Liver (tissue), 8 donors: ENCODE measurements at regions not wholly inside any gene's neighbourhood (a gene's known extent, or its start where the extent isn't known, plus 50 kb on each side); places are given as distances from the start of the nearest gene placed in this dataset.

Experiments used
- DNase-seq: peaks from one replicate; pipeline ENCODE4 v3.0.0-alpha.2; 2017; ENCODE audit warnings: low spot score
- H3K27ac ChIP-seq, 2 donors: one replicate each; pipeline ENCODE4 v1.7.0; 2013; ENCODE audit warnings: inconsistent platforms in 2 of 2, low read length in 2 of 2, control low read depth in 1 of 2, low read depth in 1 of 2, mild to moderate bottlenecking in 1 of 2
- H3K27me3 ChIP-seq, 4 donors: one replicate each; pipeline versions ENCODE4 v1.6.1 to v1.7.0; 2013; ENCODE audit warnings: low read length in 3 of 4, inconsistent platforms in 1 of 4, mild to moderate bottlenecking in 1 of 4, moderate library complexity in 1 of 4; ENCODE audit not compliant: control insufficient read depth in 4 of 4, insufficient read depth in 4 of 4
- H3K36me3 ChIP-seq, 4 donors: one replicate each; pipeline versions ENCODE4 v1.6.1 to v1.7.0; 2013; ENCODE audit warnings: low read length in 3 of 4, mild to moderate bottlenecking in 3 of 4, low read depth in 1 of 4, moderate library complexity in 1 of 4; ENCODE audit not compliant: control insufficient read depth in 4 of 4, insufficient read depth in 3 of 4
- H3K4me1 ChIP-seq, 4 donors: one replicate each; pipeline versions ENCODE4 v1.6.1 to v1.7.0; 2013; ENCODE audit warnings: low read length in 3 of 4, mild to moderate bottlenecking in 3 of 4, moderate library complexity in 1 of 4; ENCODE audit not compliant: control insufficient read depth in 4 of 4, insufficient read depth in 4 of 4
- H3K4me3 ChIP-seq, 3 donors: one replicate each; pipeline versions ENCODE4 v1.6.1 to v1.7.0; 2013; ENCODE audit warnings: low read length in 3 of 3, control low read depth in 1 of 3, low read depth in 1 of 3, mild to moderate bottlenecking in 1 of 3
- H3K9ac ChIP-seq, 2 donors: one replicate each; pipeline ENCODE4 v1.7.0; 2013; ENCODE audit warnings: low read length in 2 of 2, mild to moderate bottlenecking in 2 of 2, moderate library complexity in 2 of 2, control low read depth in 1 of 2, low read depth in 1 of 2
- H3K9me3 ChIP-seq, 4 donors: one replicate each; pipeline versions ENCODE4 v1.6.1 to v1.7.0; 2013; ENCODE audit warnings: low read length in 3 of 4; ENCODE audit not compliant: control insufficient read depth in 4 of 4
- ATF3 ChIP-seq: IDR thresholded peaks from 2 replicates; pipeline ENCODE4 v1.6.1; 2016; ENCODE audit warnings: antibody characterized with exemption
- CTCF ChIP-seq: fragments of 150-350 bp; IDR thresholded peaks from 2 replicates; pipeline ENCODE4 v1.5.1; 2017; ENCODE audit warnings: improper control_type of control experiment, low read depth, low read length; ENCODE audit not compliant: missing input control
- EGR1 ChIP-seq, 2 donors: IDR thresholded peaks; 2 replicates each; pipeline ENCODE4 v1.6.1; 2016 to 2018; ENCODE audit warnings: antibody characterized with exemption in 2 of 2, low read depth in 2 of 2
- FOXA1 ChIP-seq: IDR thresholded peaks from 2 replicates; pipeline ENCODE4 v1.6.1; 2016; ENCODE audit warnings: antibody characterized with exemption
- FOXA2 ChIP-seq: IDR thresholded peaks from 2 replicates; pipeline ENCODE4 v1.6.1; 2016; ENCODE audit warnings: antibody characterized with exemption
- GABPA ChIP-seq, 2 donors: IDR thresholded peaks in 1 of 2; conservative IDR thresholded peaks in 1 of 2; 2 replicates each; pipeline ENCODE4 v1.6.1; 2016; ENCODE audit warnings: antibody characterized with exemption in 2 of 2, mild to moderate bottlenecking in 1 of 2, moderate library complexity in 1 of 2
- HNF4A ChIP-seq, 2 donors: conservative IDR thresholded peaks; 2 replicates each; pipeline ENCODE4 v1.6.1; 2016; ENCODE audit warnings: antibody characterized with exemption in 2 of 2, mild to moderate bottlenecking in 2 of 2
- HNF4G ChIP-seq: IDR thresholded peaks from 2 replicates; pipeline ENCODE4 v1.6.1; 2016; ENCODE audit warnings: antibody characterized with exemption
- JUND ChIP-seq, 2 donors: IDR thresholded peaks; 2 replicates each; pipeline ENCODE4 v1.6.1; 2016; ENCODE audit warnings: antibody characterized with exemption in 2 of 2
- NR2F2 ChIP-seq: IDR thresholded peaks from 2 replicates; pipeline ENCODE4 v1.6.1; 2016; ENCODE audit warnings: antibody characterized with exemption
- RAD21 ChIP-seq, 2 donors: IDR thresholded peaks; 2 replicates each; pipeline ENCODE4 v1.6.1; 2016; ENCODE audit warnings: antibody characterized with exemption in 2 of 2, mild to moderate bottlenecking in 2 of 2
- REST ChIP-seq: IDR thresholded peaks from 2 replicates; pipeline ENCODE4 v1.6.1; 2016; ENCODE audit warnings: antibody characterized with exemption, mild to moderate bottlenecking
- RXRA ChIP-seq, 2 donors: IDR thresholded peaks; 2 replicates each; pipeline ENCODE4 v1.6.1; 2017 to 2018; ENCODE audit warnings: antibody characterized with exemption in 2 of 2, mild to moderate bottlenecking in 1 of 2
- SP1 ChIP-seq: IDR thresholded peaks from 2 replicates; pipeline ENCODE4 v1.6.1; 2018; ENCODE audit warnings: antibody characterized with exemption, mild to moderate bottlenecking
- TAF1 ChIP-seq: conservative IDR thresholded peaks from 2 replicates; pipeline ENCODE4 v1.6.1; 2016; ENCODE audit warnings: antibody characterized with exemption, mild to moderate bottlenecking
- YY1 ChIP-seq: IDR thresholded peaks from 2 replicates; pipeline ENCODE4 v1.6.1; 2016; ENCODE audit warnings: antibody characterized with exemption, mild to moderate bottlenecking
- ZBTB33 ChIP-seq: IDR thresholded peaks from 2 replicates; pipeline ENCODE4 v1.6.1; 2016; ENCODE audit warnings: antibody characterized with exemption
- WGBS: extraction: QIAGEN DNeasy Blood & Tissue Kit; methylation state at CpG from one replicate; pipeline ENCODE4 v1.1.7; 2013; 5-methylcytosine and 5-hydroxymethylcytosine counted together
- donor health status: healthy.
- donor health status: healthy.
- donor health status: healthy.
- donor health status: healthy.
- donor health status: healthy.

- Histone ChIP-seq H3K27ac (no peak overlapping the region), H3K4me3 (no peak overlapping the region), H3K9me3 (no peaks in the 10 kb centered on the region), H3K9ac (no peak overlapping the region), H3K27me3 (no peaks in the 10 kb centered on the region), H3K36me3 (no peaks in the 10 kb centered on the region), H3K4me1 (no peaks in the 10 kb centered on the region)
- DNase-seq, result no peak
- no peak for TF ChIP-seq SP1
- TF ChIP-seq EGR1 (IDR thresholded peaks at IDR 0.05; ENCODE audit: low read depth in 2 of 2), result no peak
- TF ChIP-seq ATF3, result no peak
- TF ChIP-seq JUND (IDR thresholded peaks at IDR 0.05), result no peak
- TF ChIP-seq HNF4A (conservative IDR thresholded peaks at IDR 0.05), result no peak
- TF ChIP-seq ZBTB33, result no peak
- TF ChIP-seq GABPA (IDR thresholded peaks at IDR 0.05 in 1 of 2, conservative IDR thresholded peaks at IDR 0.05 in 1 of 2), result no peak
- TF ChIP-seq HNF4G, result no peak
- no peak for TF ChIP-seq NR2F2
- no peak for TF ChIP-seq FOXA1
- WGBS, result 66% methylated on average over 1 of the region's 1 CpG
Observed at GRCh38 chr9:27924502-27924901, 351.2 kb upstream of the C9orf72 start.

- no peaks in the 10 kb centered on the region for H3K36me3 ChIP-seq
- no peaks in the 10 kb centered on the region for H3K4me1 ChIP-seq
- no peak overlapping the region for H3K9ac ChIP-seq
- DNase-seq, result no peak
- TF ChIP-seq YY1 (no peak), ZBTB33 (no peak), ATF3 (no peak), GABPA (IDR thresholded peaks at IDR 0.05 in 1 of 2, conservative IDR thresholded peaks at IDR 0.05 in 1 of 2) (no peak), FOXA2 (no peak), FOXA1 (no peak), HNF4A (conservative IDR thresholded peaks at IDR 0.05) (no peak), SP1 (no peak), JUND (IDR thresholded peaks at IDR 0.05) (no peak), CTCF (no peak), HNF4G (no peak), TAF1 (no peak), NR2F2 (no peak), RAD21 (IDR thresholded peaks at IDR 0.05) (no peak), EGR1 (IDR thresholded peaks at IDR 0.05; ENCODE audit: low read depth in 2 of 2) (no peak), RXRA (IDR thresholded peaks at IDR 0.05) (no peak), REST (no peak)
- H3K27ac ChIP-seq, result no peak overlapping the region
- no peaks in the 10 kb centered on the region for H3K9me3 ChIP-seq
- no peak overlapping the region for H3K4me3 ChIP-seq
- no peaks in the 10 kb centered on the region for H3K27me3 ChIP-seq
- 74% methylated on average over 4 of the region's 4 CpGs for WGBS
Observed at GRCh38 chr9:27925815-27926214, 352.5 kb upstream of the C9orf72 start.
